Mesenchymal stem cell (in vitro differentiated cells and primary cell): ENCODE measurements at regions not wholly inside any gene's neighbourhood (a gene's known extent, or its start where the extent isn't known, plus 50 kb on each side); places are given as distances from the start of the nearest gene placed in this dataset.
A peak's percentile ranks its signal among the peaks of the same experiment; 100 is the strongest.

Source experiments
- DNase-seq: peaks from one replicate; pipeline ENCODE4 v3.0.0-alpha.2; 2013
- H2AFZ ChIP-seq: one replicate; pipeline ENCODE4 v1.6.1; 2013; ENCODE audit warnings: low read depth, mild to moderate bottlenecking, control low read depth, inconsistent platforms, low read length, moderate library complexity
- H2AK5ac ChIP-seq: 2 replicates; pipeline ENCODE4 v1.6.1; 2013; ENCODE audit warnings: low read length, moderate library complexity, mild to moderate bottlenecking, inconsistent platforms; ENCODE audit not compliant: severe bottlenecking
- H2BK120ac ChIP-seq: one replicate; pipeline ENCODE4 v1.6.1; 2013; ENCODE audit warnings: low read depth, mild to moderate bottlenecking, inconsistent platforms, low read length, moderate library complexity
- H2BK12ac ChIP-seq, 2 experiments: one replicate each; pipeline ENCODE4 v1.6.1; 2013; ENCODE audit warnings: inconsistent platforms in 2 of 2, low read length in 2 of 2, mild to moderate bottlenecking in 2 of 2, moderate library complexity in 2 of 2, control low read depth in 1 of 2
- H2BK15ac ChIP-seq: one replicate; pipeline ENCODE4 v1.6.1; 2013; ENCODE audit warnings: mild to moderate bottlenecking, low read depth, inconsistent platforms; ENCODE audit not compliant: poor library complexity, severe bottlenecking
- H2BK5ac ChIP-seq: 2 replicates; pipeline ENCODE4 v1.6.1; 2013; ENCODE audit warnings: low read depth, mild to moderate bottlenecking, low read length, control low read depth, inconsistent platforms; ENCODE audit not compliant: poor library complexity, severe bottlenecking
- H3K14ac ChIP-seq, 2 experiments: one replicate each; pipeline ENCODE4 v1.6.1; 2013; ENCODE audit warnings: inconsistent platforms in 2 of 2, low read length in 2 of 2, control low read depth in 1 of 2, mild to moderate bottlenecking in 1 of 2, moderate library complexity in 1 of 2
- H3K18ac ChIP-seq, 2 experiments: one replicate each; pipeline ENCODE4 v1.6.1; 2013; ENCODE audit warnings: inconsistent platforms in 2 of 2, low read length in 2 of 2, control low read depth in 1 of 2, low read depth in 1 of 2, mild to moderate bottlenecking in 1 of 2
- H3K23ac ChIP-seq, 2 experiments: one replicate each; pipeline ENCODE4 v1.6.1; 2013; ENCODE audit warnings: inconsistent platforms in 2 of 2, low read length in 2 of 2, mild to moderate bottlenecking in 2 of 2, moderate library complexity in 2 of 2, control low read depth in 1 of 2
- H3K27ac ChIP-seq: 2 replicates; pipeline ENCODE4 v1.5.1; 2013; ENCODE audit warnings: mild to moderate bottlenecking, moderate library complexity, low read length, control low read depth, inconsistent platforms; ENCODE audit not compliant: poor library complexity, severe bottlenecking
- H3K27me3 ChIP-seq, 2 experiments: 2 replicates each; pipeline versions ENCODE4 v1.6.1 to v1.7.0; 2013; ENCODE audit warnings: low read length in 2 of 2, mild to moderate bottlenecking in 2 of 2, moderate library complexity in 2 of 2, control low read depth in 1 of 2, inconsistent platforms in 1 of 2; ENCODE audit not compliant: control insufficient read depth in 1 of 2, insufficient read depth in 1 of 2
- H3K36me3 ChIP-seq, 2 experiments: 2 replicates each; pipeline versions ENCODE4 v1.6.1 to v1.7.0; 2013; ENCODE audit warnings: low read length in 2 of 2, control low read depth in 1 of 2, inconsistent platforms in 1 of 2, low read depth in 1 of 2, mild to moderate bottlenecking in 1 of 2; ENCODE audit not compliant: insufficient read depth in 2 of 2, control insufficient read depth in 1 of 2
- H3K4ac ChIP-seq, 2 experiments: one replicate each; pipeline ENCODE4 v1.6.1; 2013; ENCODE audit warnings: inconsistent platforms in 2 of 2, low read length in 2 of 2, mild to moderate bottlenecking in 2 of 2, moderate library complexity in 2 of 2, control low read depth in 1 of 2, low read depth in 1 of 2
- H3K4me1 ChIP-seq: 2 replicates; pipeline ENCODE4 v1.6.1; 2013; ENCODE audit warnings: low read depth, low read length, control low read depth; ENCODE audit not compliant: control insufficient read depth, insufficient read depth
- H3K4me2 ChIP-seq: 2 replicates; pipeline ENCODE4 v1.6.1; 2013; ENCODE audit warnings: low read length, mild to moderate bottlenecking, inconsistent platforms; ENCODE audit not compliant: poor library complexity, severe bottlenecking
- H3K4me3 ChIP-seq, 2 experiments: 2 replicates each; pipeline versions ENCODE4 v1.5.1 to v1.7.0; 2013; ENCODE audit warnings: low read length in 2 of 2, mild to moderate bottlenecking in 2 of 2, control low read depth in 1 of 2, low read depth in 1 of 2; ENCODE audit not compliant: insufficient read depth in 1 of 2
- H3K79me1 ChIP-seq: replicated peaks from 2 replicates; pipeline ENCODE4 v1.6.1; 2013; ENCODE audit warnings: mild to moderate bottlenecking, control low read depth, low read length, inconsistent platforms; ENCODE audit not compliant: poor library complexity, severe bottlenecking
- H3K9ac ChIP-seq: 2 replicates; pipeline ENCODE4 v1.7.0; 2013; ENCODE audit warnings: mild to moderate bottlenecking, low read length, moderate library complexity
- H3K9me3 ChIP-seq: 2 replicates; pipeline ENCODE4 v1.7.0; 2013; ENCODE audit warnings: mild to moderate bottlenecking, low read length; ENCODE audit not compliant: control insufficient read depth
- H4K8ac ChIP-seq: one replicate; pipeline ENCODE4 v1.6.1; 2013; ENCODE audit warnings: inconsistent platforms, mild to moderate bottlenecking, low read length, moderate library complexity
- H4K91ac ChIP-seq: one replicate; pipeline ENCODE4 v1.6.1; 2013; ENCODE audit warnings: mild to moderate bottlenecking, low read length, inconsistent platforms
- WGBS: methylation state at CpG from one replicate; pipeline ENCODE4 v1.1.7; 2013; ENCODE audit warnings: mixed read lengths; 5-methylcytosine and 5-hydroxymethylcytosine counted together

DNA sequence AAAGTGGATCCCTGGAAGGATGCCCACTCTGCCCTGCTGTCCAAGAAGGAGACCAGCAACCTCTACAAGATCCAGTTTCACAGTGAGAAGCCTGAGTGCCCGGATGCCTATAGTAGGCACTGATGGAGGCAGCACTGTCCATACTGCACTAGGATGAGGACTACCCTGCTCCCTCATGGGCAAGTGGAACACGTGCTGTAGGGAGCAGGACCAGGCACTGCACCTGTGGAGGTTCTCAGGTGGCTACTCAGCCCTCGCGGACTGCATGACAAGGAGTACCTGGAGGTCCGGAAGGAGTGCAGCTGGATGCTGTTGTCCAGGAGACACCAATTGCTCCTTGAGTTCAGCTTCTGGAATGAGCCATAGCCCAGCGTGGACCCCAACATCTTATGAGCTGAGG is 146.1 kb upstream of the NLRP1 start:
- no peak overlapping the region for H2AK5ac ChIP-seq
- H3K14ac ChIP-seq: peak overlapping the region in 1 of 2 experiments; percentile 19
- no peaks in the 10 kb centered on the region for H3K4me1 ChIP-seq
- no peak overlapping the region for H3K4me2 ChIP-seq
- no peak overlapping the region for H2BK15ac ChIP-seq
- DNase-seq: no peak
- H3K9ac ChIP-seq: no peak overlapping the region
- no peak overlapping the region for H2AFZ ChIP-seq
- no peak overlapping the region for H3K23ac ChIP-seq
- no peaks in the 10 kb centered on the region for H3K9me3 ChIP-seq
- H2BK120ac ChIP-seq: no peak overlapping the region
- H3K18ac ChIP-seq: no peak overlapping the region
- no peak overlapping the region for H4K8ac ChIP-seq
- no peak overlapping the region for H3K27ac ChIP-seq
- H3K4me3 ChIP-seq: no peak overlapping the region
- H3K4ac ChIP-seq: no peak overlapping the region
- H3K27me3 ChIP-seq: peaks cover 12 to 38% of the 10 kb centered on the region in 2 experiments
- H3K79me1 ChIP-seq: no peaks in the 10 kb centered on the region
- H3K36me3 ChIP-seq: no peaks in the 10 kb centered on the region
- H2BK12ac ChIP-seq: no peak overlapping the region
- WGBS: 75% methylated on average over 6 of the region's 6 CpGs
- H2BK5ac ChIP-seq: no peak overlapping the region
- no peak overlapping the region for H4K91ac ChIP-seq

DNA sequence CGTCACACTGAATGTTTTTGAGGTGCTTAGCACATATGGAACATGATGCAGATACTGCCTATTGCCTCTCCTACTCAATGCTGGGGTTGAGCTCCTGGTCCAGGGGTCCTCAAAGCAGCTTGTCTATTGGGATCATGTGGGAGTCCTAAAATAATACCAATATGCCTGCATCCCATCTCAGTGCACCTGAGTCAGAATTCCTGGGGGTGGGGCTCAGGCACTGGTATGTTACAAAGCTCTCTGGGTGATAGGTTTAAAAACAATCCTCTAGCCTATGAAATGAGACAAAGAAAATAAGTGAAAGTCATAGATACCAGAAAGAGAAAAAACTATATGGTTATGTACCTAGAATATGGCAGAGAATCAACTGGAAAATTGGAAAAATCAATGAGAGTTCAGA is 156.6 kb upstream of the NLRP1 start:
- no peak overlapping the region for H3K18ac ChIP-seq
- H3K9ac ChIP-seq: no peak overlapping the region
- no peak overlapping the region for H4K8ac ChIP-seq
- no peaks in the 10 kb centered on the region for H3K36me3 ChIP-seq
- peaks cover 5 to 21% of the 10 kb centered on the region in 2 experiments for H3K27me3 ChIP-seq
- no peak overlapping the region for H2AK5ac ChIP-seq
- no peak overlapping the region for H3K4me2 ChIP-seq
- H3K4me3 ChIP-seq: no peak overlapping the region
- no peak overlapping the region for H3K4ac ChIP-seq
- no peak overlapping the region for H4K91ac ChIP-seq
- no peak overlapping the region for H3K14ac ChIP-seq
- no peaks in the 10 kb centered on the region for H3K79me1 ChIP-seq
- H2BK120ac ChIP-seq: no peak overlapping the region
- no peak overlapping the region for H2BK12ac ChIP-seq
- H3K27ac ChIP-seq: no peak overlapping the region
- WGBS: 60% methylated on average over 1 of the region's 1 CpG
- H2AFZ ChIP-seq: no peak overlapping the region
- no peak overlapping the region for H3K23ac ChIP-seq
- DNase-seq: no peak
- no peaks in the 10 kb centered on the region for H3K4me1 ChIP-seq
- H2BK5ac ChIP-seq: no peak overlapping the region
- H3K9me3 ChIP-seq: no peaks in the 10 kb centered on the region
- H2BK15ac ChIP-seq: no peak overlapping the region

DNA sequence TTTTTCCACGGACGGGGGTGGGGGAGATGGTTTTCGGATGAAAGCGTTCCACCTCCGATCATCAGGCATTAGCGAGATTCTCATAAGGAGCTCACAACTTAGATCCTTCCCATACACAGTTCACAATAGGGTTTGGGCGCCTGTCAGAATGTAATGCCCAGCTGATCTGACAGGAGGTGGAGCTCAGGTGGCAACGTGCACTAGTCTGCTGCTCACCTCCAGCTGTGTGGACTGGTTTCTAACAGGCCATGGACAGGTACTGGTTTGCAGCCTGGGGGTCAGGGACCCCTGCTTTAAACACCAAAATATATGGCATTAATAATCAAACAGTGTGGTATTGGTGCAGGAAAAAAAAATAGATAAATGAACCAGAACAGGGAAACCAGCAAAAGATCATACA is 157.5 kb upstream of the NLRP1 start:
- Histone ChIP-seq H3K27ac (no peak overlapping the region), H2BK15ac (no peak overlapping the region), H3K9ac (no peak overlapping the region), H4K8ac (no peak overlapping the region), H3K4me3 (no peak overlapping the region), H3K4ac (no peak overlapping the region), H3K9me3 (no peaks in the 10 kb centered on the region), H3K14ac (no peak overlapping the region), H4K91ac (no peak overlapping the region), H3K18ac (no peak overlapping the region), H2BK12ac (no peak overlapping the region), H3K4me2 (no peak overlapping the region), H3K4me1 (no peaks in the 10 kb centered on the region), H2BK120ac (no peak overlapping the region), H2AK5ac (no peak overlapping the region), H3K23ac (no peak overlapping the region), H2BK5ac (no peak overlapping the region), H3K79me1 (no peaks in the 10 kb centered on the region), H3K27me3 (peaks cover 5 to 17% of the 10 kb centered on the region in 2 experiments), H3K36me3 (no peaks in the 10 kb centered on the region), H2AFZ (no peak overlapping the region)
- WGBS: 90% methylated on average over 8 of the region's 8 CpGs
- DNase-seq: no peak

GRCh38 chr17:5745111-5745813 is 161.0 kb upstream of the NLRP1 start:
- no peak overlapping the region for H2BK120ac ChIP-seq
- no peak overlapping the region for H3K18ac ChIP-seq
- DNase-seq: no peak
- H3K14ac ChIP-seq: no peak overlapping the region
- no peak overlapping the region for H4K91ac ChIP-seq
- no peak overlapping the region for H4K8ac ChIP-seq
- peaks cover 9 to 31% of the 10 kb centered on the region in 2 experiments for H3K27me3 ChIP-seq
- H3K4me1 ChIP-seq: no peaks in the 10 kb centered on the region
- 84% methylated on average over 3 of the region's 4 CpGs for WGBS
- H3K4me3 ChIP-seq: no peak overlapping the region
- H3K4me2 ChIP-seq: no peak overlapping the region
- no peak overlapping the region for H3K23ac ChIP-seq
- no peak overlapping the region for H2AK5ac ChIP-seq
- no peak overlapping the region for H3K9ac ChIP-seq
- H3K9me3 ChIP-seq: no peaks in the 10 kb centered on the region
- no peak overlapping the region for H3K4ac ChIP-seq
- H3K36me3 ChIP-seq: no peaks in the 10 kb centered on the region
- H3K27ac ChIP-seq: no peak overlapping the region
- H2BK15ac ChIP-seq: no peak overlapping the region
- H2AFZ ChIP-seq: no peak overlapping the region
- H3K79me1 ChIP-seq: no peaks in the 10 kb centered on the region
- H2BK12ac ChIP-seq: no peak overlapping the region
- no peak overlapping the region for H2BK5ac ChIP-seq
